Endothelial cell of umbilical vein (primary cell): ENCODE measurements at regions not wholly inside any gene's neighbourhood (a gene's known extent, or its start where the extent isn't known, plus 50 kb on each side); places are given as distances from the start of the nearest gene placed in this dataset.

Source experiments
- BruUV-seq: library from RNA; stranded (reverse); fragments of 400-500 nt; replicated peaks from 2 replicates; lab custom pipeline; 2021; lab: Mats Ljungman, UMichigan
- CTCF ChIA-PET: fragments of 300-600, 350-600 bp; sonication (Branson Sonifier 250); formaldehyde crosslinking; loops from one replicate; lab custom pipeline; 2021; ENCODE audit warnings: antibody characterized with exemption, inconsistent platforms; lab: Charles Lee
- POLR2A ChIA-PET: fragments of 300-600, 350-600 bp; sonication (Branson Sonifier 250); formaldehyde crosslinking; loops from one replicate; lab custom pipeline; 2021; ENCODE audit warnings: antibody characterized with exemption, inconsistent platforms; lab: Charles Lee
- DNase-seq: peaks from one replicate; pipeline ENCODE4 v3.0.0-alpha.2; 2011; ENCODE audit warnings: low read depth, low spot score
- FAIRE-seq: peaks from 2 replicates; lab custom pipeline; 2011; peaks lifted over from hg19 to GRCh38; lab: Jason Lieb, UNC
- H2AFZ ChIP-seq: 2 replicates; pipeline ENCODE4 v1.6.0; 2012; ENCODE audit warnings: low read depth, low read length, control low read depth, inconsistent platforms
- H3K27ac ChIP-seq: 2 replicates; pipeline ENCODE4 v1.5.1; 2011; ENCODE audit warnings: low read depth, mild to moderate bottlenecking, control low read depth, low read length, moderate library complexity; ENCODE audit not compliant: insufficient read depth
- H3K27me3 ChIP-seq, 2 experiments: 2 replicates each; pipeline versions ENCODE4 v1.6.0 to v1.6.1; 2011; ENCODE audit warnings: low read length in 2 of 2, mixed read lengths in 1 of 2; ENCODE audit not compliant: control insufficient read depth in 2 of 2, insufficient read depth in 2 of 2
- H3K36me3 ChIP-seq, 2 experiments: 2 replicates in 1 of 2; 3 replicates in 1 of 2; pipeline ENCODE4 v1.5.1; 2011; ENCODE audit warnings: low read length in 2 of 2, mild to moderate bottlenecking in 1 of 2, moderate library complexity in 1 of 2; ENCODE audit not compliant: control insufficient read depth in 2 of 2, insufficient read depth in 2 of 2; ENCODE audit errors: extremely low read depth in 1 of 2
- H3K4me1 ChIP-seq: 3 replicates; pipeline ENCODE4 v1.5.1; 2011; ENCODE audit warnings: mild to moderate bottlenecking, low read length; ENCODE audit not compliant: control insufficient read depth, insufficient read depth; ENCODE audit errors: extremely low read depth
- H3K4me2 ChIP-seq: 2 replicates; pipeline ENCODE4 v1.6.1; 2011; ENCODE audit warnings: low read length, control low read depth, mixed read lengths; ENCODE audit not compliant: insufficient read depth
- H3K4me3 ChIP-seq, 3 experiments: fragments of 200-600 bp in 1 of 3; sonication (generic), shearing (Covaris generic) in 1 of 3; replicated peaks in 1 of 3; 2 replicates each; pipeline ENCODE4 v1.5.1; 2011 to 2016; ENCODE audit warnings: control low read depth in 3 of 3, low read length in 3 of 3, mild to moderate bottlenecking in 2 of 3, inconsistent platforms in 1 of 3, low read depth in 1 of 3, moderate library complexity in 1 of 3; ENCODE audit not compliant: insufficient read depth in 1 of 3
- H3K79me2 ChIP-seq: 2 replicates; pipeline ENCODE4 v1.6.0; 2012; ENCODE audit warnings: low read length, inconsistent platforms; ENCODE audit not compliant: control insufficient read depth, insufficient read depth
- H3K9ac ChIP-seq: replicated peaks from 2 replicates; pipeline ENCODE3; 2011; ENCODE audit warnings: low read length, control low read depth; ENCODE audit not compliant: insufficient read depth; ENCODE audit errors: extremely low read depth
- H3K9me1 ChIP-seq: replicated peaks from 3 replicates; pipeline ENCODE4 v1.6.0; 2011; ENCODE audit warnings: mild to moderate bottlenecking, low read length; ENCODE audit not compliant: control insufficient read depth, insufficient read depth; ENCODE audit errors: extremely low read depth
- H3K9me3 ChIP-seq: replicated peaks from 2 replicates; pipeline ENCODE4 v1.5.1; 2012; ENCODE audit warnings: low read length, inconsistent platforms; ENCODE audit not compliant: control insufficient read depth, insufficient read depth
- H4K20me1 ChIP-seq: replicated peaks from 2 replicates; pipeline ENCODE3; 2011; ENCODE audit warnings: mild to moderate bottlenecking, low read length; ENCODE audit not compliant: control insufficient read depth, insufficient read depth; ENCODE audit errors: extremely low read depth
- CTCF ChIP-seq, 2 donors: IDR thresholded peaks; 1 replicate in 1 of 2; 2 replicates in 1 of 2; pipeline ENCODE4 v1.5.1; 2011; ENCODE audit warnings: low read length in 2 of 2, mild to moderate bottlenecking in 2 of 2, moderate library complexity in 2 of 2, control low read depth in 1 of 2, inconsistent platforms in 1 of 2, low read depth in 1 of 2; ENCODE audit not compliant: insufficient read depth in 1 of 2; ENCODE audit errors: extremely low read depth in 1 of 2
- EZH2 ChIP-seq: IDR thresholded peaks from 2 replicates; pipeline ENCODE4 v1.6.1; 2012; ENCODE audit warnings: borderline replicate concordance, low read depth, mild to moderate bottlenecking, moderate library complexity, low read length, inconsistent platforms; ENCODE audit not compliant: severe bottlenecking
- FOS ChIP-seq: IDR thresholded peaks from 2 replicates; pipeline ENCODE4 v1.6.1; 2011; ENCODE audit warnings: mild to moderate bottlenecking, low read length, moderate library complexity, borderline replicate concordance; ENCODE audit not compliant: insufficient read depth
- GATA2 ChIP-seq: IDR thresholded peaks from 2 replicates; pipeline ENCODE4 v1.7.0; 2011; ENCODE audit warnings: low read depth, mild to moderate bottlenecking, moderate library complexity, mixed read lengths, low read length; ENCODE audit not compliant: insufficient read length, insufficient read depth
- JUN ChIP-seq: IDR thresholded peaks from 2 replicates; pipeline ENCODE4 v1.6.1; 2011; ENCODE audit warnings: borderline replicate concordance, low read depth; ENCODE audit not compliant: insufficient read length, insufficient read depth
- MAX ChIP-seq: IDR thresholded peaks from 2 replicates; pipeline ENCODE4 v1.6.1; 2011; ENCODE audit not compliant: insufficient read depth, insufficient read length
- MYC ChIP-seq: IDR thresholded peaks from one replicate; pipeline ENCODE4 v1.6.1; 2011; ENCODE audit warnings: mild to moderate bottlenecking, low read depth, low read length
- POLR2A ChIP-seq: IDR thresholded peaks from 2 replicates; pipeline ENCODE4 v1.6.1; 2012; ENCODE audit warnings: low read depth, mild to moderate bottlenecking, control low read depth, low read length
- POLR2AphosphoS5 ChIP-seq: IDR thresholded peaks from 2 replicates; pipeline ENCODE4 v1.6.1; 2012; ENCODE audit warnings: low read depth, mild to moderate bottlenecking, control low read depth, low read length, moderate library complexity; ENCODE audit not compliant: insufficient read depth
- dilution Hi-C: fragments of 300-500 bp; cut with MboI; formaldehyde crosslinking; loops from one replicate; pipeline ENCODE4 v1.15.0; 2019; ENCODE audit warnings: low sequenced_read_pairs; ENCODE audit not compliant: extremely low pct_ligation_motif_present
- intact Hi-C: fragments of 100-400 bp; cut with micrococcal nuclease; formaldehyde crosslinking; loops from one replicate; pipeline ENCODE4 v1.10.0; 2022

- TF ChIP-seq POLR2AphosphoS5: no peak
- TF ChIP-seq GATA2: no peak
- no peak for TF ChIP-seq MYC
- no peak for TF ChIP-seq POLR2A
- POLR2A ChIA-PET: no interaction called here
- no peak for FAIRE-seq
Measured at GRCh38 chr14:44567997-44568396, 60.9 kb upstream of the FSCB start.

GRCh38 chr14:44565968-44566367 lies 58.9 kb upstream of the FSCB start:
- dilution Hi-C loops (no loop called here), intact Hi-C loops (no loop called here)
- no TSS peak for BruUV-seq
- H3K9me3 ChIP-seq: peaks cover 4% of the 10 kb centered on the region
- DNase-seq (no peak), FAIRE-seq (no peak)
- H3K36me3 ChIP-seq: no peaks in the 10 kb centered on the region
- ChIA-PET POLR2A (no interaction called here), CTCF (no interaction called here)
- H3K27ac ChIP-seq: no peak overlapping the region
- no peak for TF ChIP-seq MYC
- TF ChIP-seq CTCF (IDR thresholded peaks at IDR 0.05; ENCODE audit: extremely low read depth in 1 of 2, insufficient read depth in 1 of 2, low read depth in 1 of 2, low read length in 2 of 2): no peak
- TF ChIP-seq POLR2A: no peak
- TF ChIP-seq EZH2: no peak
- TF ChIP-seq POLR2AphosphoS5: no peak
- TF ChIP-seq MAX: no peak
- TF ChIP-seq JUN: no peak
- no peak for TF ChIP-seq GATA2
- no peak for TF ChIP-seq FOS
- no peaks in the 10 kb centered on the region for H3K79me2 ChIP-seq
- H2AFZ ChIP-seq: no peak overlapping the region
- H3K4me3 ChIP-seq: no peak overlapping the region
- no peaks in the 10 kb centered on the region for H3K4me1 ChIP-seq
- no peaks in the 10 kb centered on the region for H3K27me3 ChIP-seq
- H3K4me2 ChIP-seq: no peak overlapping the region
- no peaks in the 10 kb centered on the region for H4K20me1 ChIP-seq
- H3K9me1 ChIP-seq: no peaks in the 10 kb centered on the region
- H3K9ac ChIP-seq: no peak overlapping the region

More at GRCh38 chr14:44567997-44568396, 60.9 kb upstream of the FSCB start:
- Histone ChIP-seq H4K20me1 (no peaks in the 10 kb centered on the region), H3K4me3 (no peak overlapping the region), H3K27me3 (no peaks in the 10 kb centered on the region), H3K9ac (no peak overlapping the region), H3K27ac (no peak overlapping the region), H3K36me3 (no peaks in the 10 kb centered on the region), H3K9me3 (peaks cover 4% of the 10 kb centered on the region), H3K79me2 (no peaks in the 10 kb centered on the region), H3K4me1 (no peaks in the 10 kb centered on the region), H3K4me2 (no peak overlapping the region), H3K9me1 (no peaks in the 10 kb centered on the region), H2AFZ (no peak overlapping the region)
- no TSS peak for BruUV-seq
- dilution Hi-C loops (no loop called here), intact Hi-C loops (no loop called here)
- CTCF ChIA-PET: no interaction called here
- no peak for DNase-seq
